ENCODE measurements at regions not wholly inside any gene's neighbourhood (a gene's known extent, or its start where the extent isn't known, plus 50 kb on each side); places are given as distances from the start of the nearest gene placed in this dataset.

- ATAC-seq: no peak
- no peak for DNase-seq
- Histone ChIP-seq H3K27ac (no peak overlapping the region), H3K4me3 (no peak overlapping the region), H3K27me3 (no peaks in the 10 kb centered on the region), H3K36me3 (no peaks in the 10 kb centered on the region), H3K4me1 (no peaks in the 10 kb centered on the region), H3K9me3 (no peaks in the 10 kb centered on the region)
- no peak for FAIRE-seq
- 69 to 83% methylated on average over 3 of the region's 3 CpGs for WGBS, 2 donors
- intact Hi-C loops (cut with DNase I): no loop called here
- no peak for TF ChIP-seq CTCF (IDR thresholded peaks at IDR 0.05)
These were observed 522.7 kb downstream of the HTR1A start for GRCh38 chr5:63439537-63439936.

- intact Hi-C loops (cut with DNase I): no loop called here
These were observed 552.5 kb downstream of the HTR1A start for GRCh38 chr5:63409737-63410136.

GRCh38 chr5:63408984-63409383, 553.3 kb downstream of the HTR1A start:
- H3K4me1 ChIP-seq: no peaks in the 10 kb centered on the region
- no peak overlapping the region for H3K27ac ChIP-seq
- no peak overlapping the region for H3K4me3 ChIP-seq
- H3K36me3 ChIP-seq: no peaks in the 10 kb centered on the region
- WGBS, 2 donors: 33 to 44% methylated on average over 3 of the region's 3 CpGs
- no peaks in the 10 kb centered on the region for H3K27me3 ChIP-seq
- DNase-seq (no peak), FAIRE-seq (no peak), ATAC-seq (no peak)
- intact Hi-C loops (cut with DNase I): no loop called here
- TF ChIP-seq CTCF (IDR thresholded peaks at IDR 0.05): no peak
- no peaks in the 10 kb centered on the region for H3K9me3 ChIP-seq

More at GRCh38 chr5:63409737-63410136, 552.5 kb downstream of the HTR1A start:
- no peak for ATAC-seq
- H3K27me3 ChIP-seq: no peaks in the 10 kb centered on the region
- H3K27ac ChIP-seq: no peak overlapping the region
- H3K36me3 ChIP-seq: no peaks in the 10 kb centered on the region
- no peak overlapping the region for H3K4me3 ChIP-seq
- H3K4me1 ChIP-seq: no peaks in the 10 kb centered on the region
- H3K9me3 ChIP-seq: no peaks in the 10 kb centered on the region
- WGBS, 2 donors: 53 to 59% methylated on average over 4 of the region's 4 CpGs
- TF ChIP-seq CTCF (IDR thresholded peaks at IDR 0.05): no peak
- no peak for DNase-seq
- no peak for FAIRE-seq

GRCh38 chr5:63401436-63402046, 560.7 kb downstream of the HTR1A start:
- no peak for FAIRE-seq
- Histone ChIP-seq H3K36me3 (no peaks in the 10 kb centered on the region), H3K27ac (no peak overlapping the region), H3K4me1 (no peaks in the 10 kb centered on the region), H3K9me3 (no peaks in the 10 kb centered on the region), H3K27me3 (no peaks in the 10 kb centered on the region), H3K4me3 (no peak overlapping the region)
- 40% methylated on average over 7 of the region's 7 CpGs for WGBS, 2 donors
- intact Hi-C loops (cut with DNase I): loop anchor here in 2 of 3 donors (5.0 kb wide), 2 partner anchors 556 to 561 kb away; partner anchors contain the start of gene HTR1A (in 1 of the 2)
- peak; percentile 61 to 94 (median 90) for ATAC-seq
- peak; percentile 27 to 76 (median 44) for DNase-seq
- TF ChIP-seq CTCF (IDR thresholded peaks at IDR 0.05): peak; percentile 35 to 64 (median 53)

GRCh38 chr5:63400079-63400478, 562.2 kb downstream of the HTR1A start:
- no peak for FAIRE-seq
- TF ChIP-seq CTCF (IDR thresholded peaks at IDR 0.05): no peak
- peak in 2 of 4 donors; percentile 57 to 87 for ATAC-seq
- no peaks in the 10 kb centered on the region for H3K9me3 ChIP-seq
- no peaks in the 10 kb centered on the region for H3K4me1 ChIP-seq
- no peak overlapping the region for H3K27ac ChIP-seq
- DNase-seq: no peak
- no peaks in the 10 kb centered on the region for H3K36me3 ChIP-seq
- WGBS, 2 donors: 14 to 33% methylated on average over 2 of the region's 2 CpGs
- no peak overlapping the region for H3K4me3 ChIP-seq
- intact Hi-C loops (cut with DNase I): loop anchor here in 2 of 3 donors (5.0 kb wide), 2 partner anchors 557 to 562 kb away; partner anchors contain the start of gene HTR1A (in 1 of the 2)
- H3K27me3 ChIP-seq: no peaks in the 10 kb centered on the region

Data from pancreas (tissue), 10 donors.